ENCODE measurements at regions not wholly inside any gene's neighbourhood (a gene's known extent, or its start where the extent isn't known, plus 50 kb on each side); places are given as distances from the start of the nearest gene placed in this dataset.
"Not testable (repeated sequence)": the region's sequence is repeated elsewhere in the genome, so short reads cannot be mapped to it uniquely, and the experiment has no call there.

DNA sequence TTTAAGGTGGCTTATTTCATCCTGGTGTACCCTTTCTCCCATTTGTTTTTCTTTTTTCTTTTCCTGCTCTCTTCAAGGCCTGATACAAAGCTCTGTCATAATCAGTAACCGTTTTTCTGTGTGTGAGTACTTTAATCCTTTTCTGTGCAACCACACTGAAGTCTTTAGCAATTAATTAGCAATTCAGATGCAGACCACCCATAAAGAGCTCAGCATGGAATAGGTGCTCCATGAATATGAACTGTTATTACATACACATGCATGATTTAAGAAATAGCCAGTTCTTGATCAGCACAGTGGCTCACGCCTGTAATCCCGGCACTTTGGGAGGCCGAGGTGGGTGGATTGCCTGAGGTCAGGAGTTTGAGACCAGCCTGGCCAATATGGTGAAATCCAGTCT is 1386.6 kb downstream of the AACS start:
- TF ChIP-seq, protein P1, sequence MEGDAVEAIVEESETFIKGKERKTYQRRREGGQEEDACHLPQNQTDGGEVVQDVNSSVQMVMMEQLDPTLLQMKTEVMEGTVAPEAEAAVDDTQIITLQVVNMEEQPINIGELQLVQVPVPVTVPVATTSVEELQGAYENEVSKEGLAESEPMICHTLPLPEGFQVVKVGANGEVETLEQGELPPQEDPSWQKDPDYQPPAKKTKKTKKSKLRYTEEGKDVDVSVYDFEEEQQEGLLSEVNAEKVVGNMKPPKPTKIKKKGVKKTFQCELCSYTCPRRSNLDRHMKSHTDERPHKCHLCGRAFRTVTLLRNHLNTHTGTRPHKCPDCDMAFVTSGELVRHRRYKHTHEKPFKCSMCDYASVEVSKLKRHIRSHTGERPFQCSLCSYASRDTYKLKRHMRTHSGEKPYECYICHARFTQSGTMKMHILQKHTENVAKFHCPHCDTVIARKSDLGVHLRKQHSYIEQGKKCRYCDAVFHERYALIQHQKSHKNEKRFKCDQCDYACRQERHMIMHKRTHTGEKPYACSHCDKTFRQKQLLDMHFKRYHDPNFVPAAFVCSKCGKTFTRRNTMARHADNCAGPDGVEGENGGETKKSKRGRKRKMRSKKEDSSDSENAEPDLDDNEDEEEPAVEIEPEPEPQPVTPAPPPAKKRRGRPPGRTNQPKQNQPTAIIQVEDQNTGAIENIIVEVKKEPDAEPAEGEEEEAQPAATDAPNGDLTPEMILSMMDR (IDR thresholded peaks at IDR 0.05; ENCODE audit: borderline replicate concordance, insufficient read depth, low read depth, low read length): no peak
- no peak overlapping the region for H3K4me3 ChIP-seq (ENCODE audit: low read depth, low read length)

DNA sequence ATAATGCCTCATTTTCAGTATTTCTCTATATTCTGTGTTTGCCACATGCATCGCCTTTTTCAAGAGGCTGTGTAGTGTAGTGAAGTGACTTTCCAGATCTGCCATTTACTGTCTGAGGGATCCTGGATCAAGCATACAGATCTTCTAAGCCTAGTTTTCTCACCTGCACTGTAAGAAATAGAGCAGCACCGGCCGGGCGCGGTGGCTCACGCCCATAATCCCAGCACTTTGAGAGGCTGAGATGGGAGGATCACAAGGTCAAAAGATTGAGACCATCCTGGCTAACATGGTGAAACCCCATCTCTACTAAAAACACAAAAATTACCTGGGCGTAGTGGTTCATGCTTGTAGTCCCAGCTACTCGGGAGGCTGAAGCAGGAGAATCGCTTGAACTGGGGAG is 1387.5 kb downstream of the AACS start:
- not testable (repeated sequence) for H3K4me3 ChIP-seq (ENCODE audit: low read depth, low read length)

DNA sequence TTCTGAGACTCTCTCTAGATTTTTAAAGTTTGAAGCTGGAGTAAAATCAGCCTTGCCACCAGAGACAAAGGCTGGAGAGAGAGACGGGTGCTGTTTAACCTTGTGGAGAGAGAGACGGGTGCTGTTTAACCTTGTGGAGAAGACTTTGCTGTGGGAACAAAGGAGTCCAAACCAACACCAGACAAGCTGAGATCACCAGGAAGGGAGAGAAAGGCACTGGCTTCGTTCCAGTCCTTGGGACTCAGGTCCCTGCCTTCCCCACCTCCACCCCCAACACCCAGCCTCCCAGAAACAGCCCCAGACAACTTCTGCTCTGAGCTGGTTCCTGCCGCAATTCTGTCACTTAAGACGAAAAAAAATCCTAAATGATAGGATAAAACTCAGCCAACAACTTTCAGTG is 1389.3 kb downstream of the AACS start:
- H3K4me3 ChIP-seq (ENCODE audit: low read depth, low read length): no peak overlapping the region
- TF ChIP-seq, protein P1 (IDR thresholded peaks at IDR 0.05; ENCODE audit: borderline replicate concordance, insufficient read depth, low read depth, low read length): no peak

DNA sequence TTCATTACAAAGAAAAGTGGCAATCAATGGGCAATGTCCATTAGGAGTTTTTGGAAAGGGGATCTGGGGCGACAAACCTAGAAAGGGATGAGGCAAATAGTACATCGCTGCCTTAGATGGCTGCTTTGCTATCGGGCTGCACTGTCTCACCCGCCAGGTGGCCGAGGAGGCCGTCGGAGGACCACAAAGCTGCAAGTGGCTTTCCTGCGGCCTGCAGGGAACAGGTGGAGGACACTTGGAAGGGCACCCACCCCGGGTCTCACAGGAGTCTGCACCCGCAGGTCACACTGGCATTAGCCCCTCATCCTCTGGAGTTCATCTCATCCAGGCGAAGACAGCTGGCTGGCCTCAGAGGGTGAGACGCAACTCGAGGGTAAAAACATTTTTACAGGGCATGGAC is 1392.5 kb downstream of the AACS start:
- H3K4me3 ChIP-seq (ENCODE audit: low read depth, low read length): no peak overlapping the region
- TF ChIP-seq, protein P1 (IDR thresholded peaks at IDR 0.05; ENCODE audit: borderline replicate concordance, insufficient read depth, low read depth, low read length): no peak

DNA sequence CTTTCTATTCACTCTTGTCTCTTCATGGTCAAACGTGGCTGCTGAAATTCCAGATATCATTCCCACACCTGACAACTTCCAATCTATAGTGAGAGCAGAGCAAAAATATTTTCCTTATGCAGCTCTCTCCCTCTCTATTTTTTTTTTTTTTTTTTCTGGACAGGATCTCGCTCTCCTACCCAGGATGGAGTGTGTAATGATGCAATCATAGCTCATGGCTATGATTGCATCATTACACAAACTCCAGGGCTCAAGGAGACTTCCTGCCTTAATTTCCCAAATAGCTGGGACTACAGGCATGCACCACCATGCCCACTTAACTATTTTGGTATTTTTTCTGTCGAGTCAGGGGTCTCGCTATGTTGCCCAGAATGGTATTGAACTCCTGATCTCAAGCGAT is 1398.9 kb downstream of the AACS start:
- TF ChIP-seq, protein P1 (IDR thresholded peaks at IDR 0.05; ENCODE audit: borderline replicate concordance, insufficient read depth, low read depth, low read length): no peak
- H3K4me3 ChIP-seq (ENCODE audit: low read depth, low read length): no peak overlapping the region

DNA sequence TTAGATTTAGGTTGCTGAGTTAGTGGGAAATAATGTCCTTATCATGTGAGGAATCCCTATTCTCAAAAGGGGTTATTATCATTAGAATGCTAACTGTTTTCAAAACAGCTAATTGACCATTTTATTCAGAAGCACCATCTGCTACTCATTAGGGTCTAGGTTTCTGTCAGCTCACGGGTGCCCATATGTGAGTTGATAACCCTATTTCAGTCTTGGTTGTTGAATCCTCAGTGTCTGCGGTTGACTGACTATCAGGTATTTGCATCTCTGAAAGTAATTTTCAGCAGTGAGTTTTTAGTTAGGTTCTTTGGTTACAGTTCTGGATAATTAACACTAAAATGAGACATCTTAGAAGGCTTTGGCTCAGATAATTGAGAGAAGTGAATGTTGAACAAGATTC is 1404.0 kb downstream of the AACS start:
- no peak overlapping the region for H3K4me3 ChIP-seq (ENCODE audit: low read depth, low read length)
- TF ChIP-seq, protein P1 (IDR thresholded peaks at IDR 0.05; ENCODE audit: borderline replicate concordance, insufficient read depth, low read depth, low read length): no peak

DNA sequence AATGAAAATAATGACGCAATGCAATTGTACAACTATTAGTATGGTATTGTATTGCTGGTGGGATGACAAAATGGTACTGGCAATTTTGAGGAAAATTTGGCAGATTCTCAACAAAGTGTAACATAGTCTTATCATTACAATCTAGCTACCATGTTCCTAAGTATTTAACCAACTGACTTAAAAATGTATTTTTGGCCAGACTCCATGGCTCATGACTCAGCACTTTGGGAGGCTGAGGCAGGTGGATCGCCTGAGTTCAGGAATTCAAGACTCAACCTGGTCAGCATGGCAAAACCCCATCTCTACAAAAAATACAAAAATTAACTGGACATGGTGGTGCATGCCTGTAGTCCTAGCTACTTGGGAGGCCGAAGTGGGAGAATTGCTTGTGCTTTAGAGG is 1409.5 kb downstream of the AACS start:
- H3K4me3 ChIP-seq (ENCODE audit: low read depth, low read length): no peak overlapping the region
- TF ChIP-seq, protein P1 (IDR thresholded peaks at IDR 0.05; ENCODE audit: borderline replicate concordance, insufficient read depth, low read depth, low read length): no peak

DNA sequence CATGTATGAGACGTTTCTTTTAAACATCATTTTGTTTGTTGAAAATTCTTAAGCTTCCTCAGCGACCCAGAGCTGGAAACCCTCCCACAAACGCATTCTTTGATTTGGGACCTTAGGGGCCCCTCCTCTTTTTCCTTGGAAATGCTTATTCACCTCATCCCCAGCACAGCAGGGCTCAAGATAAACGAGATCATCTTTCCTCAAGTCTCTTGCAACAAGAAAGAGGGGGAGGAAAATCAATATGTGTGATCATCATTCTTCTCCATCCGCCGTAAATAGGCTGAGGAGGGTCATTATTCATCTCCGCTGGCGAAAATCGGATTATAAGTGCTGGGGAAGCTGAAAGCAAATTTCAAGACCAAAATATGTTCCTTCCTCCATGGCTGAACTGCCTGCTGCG is 1415.2 kb downstream of the AACS start:
- no peak overlapping the region for H3K4me3 ChIP-seq (ENCODE audit: low read depth, low read length)
- TF ChIP-seq, protein P1 (IDR thresholded peaks at IDR 0.05; ENCODE audit: borderline replicate concordance, insufficient read depth, low read depth, low read length): no peak

Measured in GM12875 (cell line).